Esophagus muscularis mucosa (tissue), 3 donors: ENCODE measurements at regions not wholly inside any gene's neighbourhood (a gene's known extent, or its start where the extent isn't known, plus 50 kb on each side); places are given as distances from the start of the nearest gene placed in this dataset.

Source experiments
- EP300 ChIP-seq: sonication (generic); formaldehyde crosslinking; IDR thresholded peaks from one replicate; pipeline ENCODE4 v1.6.1; 2017; ENCODE audit warnings: antibody characterized with exemption
- TF ChIP-seq, protein P1 (sequence below), 3 experiments: fragments of 200-600 bp in 2 of 3; fragments of 450-650 bp in 1 of 3; sonication (generic) in 2 of 3; IDR thresholded peaks; one replicate each; pipeline ENCODE4 v1.5.1; 2017 to 2019; ENCODE audit warnings: antibody characterized with exemption in 3 of 3, mild to moderate bottlenecking in 2 of 3, moderate library complexity in 1 of 3

DNA sequence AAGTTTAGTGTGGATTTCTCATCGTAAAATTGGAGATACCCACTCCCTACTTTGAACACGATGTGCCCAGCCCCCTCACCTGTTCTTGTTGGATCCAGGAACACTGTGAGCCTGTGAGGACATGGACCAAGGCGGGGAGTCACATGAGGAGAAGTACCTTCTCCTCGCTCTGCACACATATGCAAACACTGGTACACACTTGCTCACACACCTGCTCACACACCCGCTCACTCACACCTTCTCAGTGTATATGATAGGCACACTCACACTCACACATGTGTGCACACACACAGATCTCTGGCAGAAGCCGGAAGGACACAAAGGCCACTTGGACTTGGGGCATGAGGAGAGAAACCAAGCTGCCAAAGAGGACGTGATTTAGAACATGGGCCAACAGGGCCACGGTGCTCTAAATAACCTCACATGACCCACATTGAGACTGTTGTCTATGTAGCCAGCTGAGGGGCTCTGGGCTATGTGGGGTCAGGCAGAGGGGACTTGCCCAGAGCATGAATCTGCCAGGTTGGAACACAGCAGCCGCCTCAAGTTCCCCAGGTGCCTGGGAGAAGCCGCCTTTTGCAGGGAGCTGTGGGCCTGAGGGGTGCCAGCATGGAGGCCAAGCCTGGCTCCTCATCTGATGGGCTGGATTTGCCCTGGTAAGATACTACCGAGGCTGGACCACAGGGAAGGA lies 283.0 kb upstream of the IRX4 start:
- TF ChIP-seq, protein P1, sequence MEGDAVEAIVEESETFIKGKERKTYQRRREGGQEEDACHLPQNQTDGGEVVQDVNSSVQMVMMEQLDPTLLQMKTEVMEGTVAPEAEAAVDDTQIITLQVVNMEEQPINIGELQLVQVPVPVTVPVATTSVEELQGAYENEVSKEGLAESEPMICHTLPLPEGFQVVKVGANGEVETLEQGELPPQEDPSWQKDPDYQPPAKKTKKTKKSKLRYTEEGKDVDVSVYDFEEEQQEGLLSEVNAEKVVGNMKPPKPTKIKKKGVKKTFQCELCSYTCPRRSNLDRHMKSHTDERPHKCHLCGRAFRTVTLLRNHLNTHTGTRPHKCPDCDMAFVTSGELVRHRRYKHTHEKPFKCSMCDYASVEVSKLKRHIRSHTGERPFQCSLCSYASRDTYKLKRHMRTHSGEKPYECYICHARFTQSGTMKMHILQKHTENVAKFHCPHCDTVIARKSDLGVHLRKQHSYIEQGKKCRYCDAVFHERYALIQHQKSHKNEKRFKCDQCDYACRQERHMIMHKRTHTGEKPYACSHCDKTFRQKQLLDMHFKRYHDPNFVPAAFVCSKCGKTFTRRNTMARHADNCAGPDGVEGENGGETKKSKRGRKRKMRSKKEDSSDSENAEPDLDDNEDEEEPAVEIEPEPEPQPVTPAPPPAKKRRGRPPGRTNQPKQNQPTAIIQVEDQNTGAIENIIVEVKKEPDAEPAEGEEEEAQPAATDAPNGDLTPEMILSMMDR (IDR thresholded peaks at IDR 0.05) = no peak
- no peak for TF ChIP-seq EP300
